Hepatocyte (in vitro differentiated cells): ENCODE measurements at regions not wholly inside any gene's neighbourhood (a gene's known extent, or its start where the extent isn't known, plus 50 kb on each side); places are given as distances from the start of the nearest gene placed in this dataset.

ENCODE experiments used
- DNase-seq: peaks from one replicate; pipeline ENCODE4 v3.0.0-alpha.2; 2016; ENCODE audit warnings: low spot score
- H2AFZ ChIP-seq: fragments of 200-600 bp; sonication (generic); 2 replicates; pipeline ENCODE4 v1.6.0; 2016; ENCODE audit warnings: antibody characterized with exemption, mild to moderate bottlenecking
- H3K27ac ChIP-seq: fragments of 200-600 bp; sonication (generic); 2 replicates; pipeline ENCODE4 v1.5.1; 2016; ENCODE audit warnings: mild to moderate bottlenecking
- H3K27me3 ChIP-seq: fragments of 200-600 bp; sonication (generic); 2 replicates; pipeline ENCODE4 v1.6.1; 2016
- H3K36me3 ChIP-seq: fragments of 200-600 bp; sonication (generic); replicated peaks from 2 replicates; pipeline ENCODE4 v1.5.1; 2016; ENCODE audit warnings: low read depth; ENCODE audit not compliant: insufficient read depth
- H3K4me1 ChIP-seq: fragments of 200-600 bp; sonication (generic); 2 replicates; pipeline ENCODE4 v1.5.1; 2016; ENCODE audit warnings: mild to moderate bottlenecking, moderate library complexity; ENCODE audit not compliant: insufficient read depth
- H3K4me2 ChIP-seq: fragments of 200-600 bp; sonication (generic); 2 replicates; pipeline ENCODE4 v1.6.0; 2016
- H3K4me3 ChIP-seq: fragments of 200-600 bp; sonication (generic); 2 replicates; pipeline ENCODE4 v1.5.1; 2016; ENCODE audit warnings: mild to moderate bottlenecking
- H3K79me2 ChIP-seq: fragments of 200-600 bp; sonication (generic); 2 replicates; pipeline ENCODE4 v1.6.0; 2017; ENCODE audit warnings: mild to moderate bottlenecking
- H3K9me2 ChIP-seq: fragments of 200-600 bp; sonication (generic); replicated peaks from 2 replicates; pipeline ENCODE4 v1.6.0; 2017; ENCODE audit warnings: mild to moderate bottlenecking; ENCODE audit not compliant: insufficient read depth
- H3K9me3 ChIP-seq: fragments of 200-600 bp; sonication (generic); 2 replicates; pipeline ENCODE4 v1.5.1; 2016; ENCODE audit warnings: low read depth, mild to moderate bottlenecking
- H4K20me1 ChIP-seq: fragments of 200-600 bp; sonication (generic); 2 replicates; pipeline ENCODE4 v1.6.0; 2016; ENCODE audit warnings: mild to moderate bottlenecking; ENCODE audit not compliant: insufficient read depth, poor library complexity, severe bottlenecking
- EZH2 ChIP-seq: fragments of 200-600 bp; sonication (generic); IDR thresholded peaks from 2 replicates; pipeline ENCODE4 v1.6.1; 2016; ENCODE audit warnings: antibody characterized with exemption, mild to moderate bottlenecking, borderline replicate concordance
- EZH2phosphoT487 ChIP-seq: fragments of 200-600 bp; sonication (generic); IDR thresholded peaks from one replicate; pipeline ENCODE4 v1.6.1; 2018; ENCODE audit warnings: antibody characterized with exemption, mild to moderate bottlenecking, low read depth, moderate library complexity; ENCODE audit not compliant: unreplicated experiment, severe bottlenecking
- WGBS: methylation state at CpG from one replicate; pipeline ENCODE4 v1.1.6; 2016; ENCODE audit warnings: low lambda C conversion rate; ENCODE audit errors: missing lambda C conversion rate; 5-methylcytosine and 5-hydroxymethylcytosine counted together
- TF ChIP-seq, protein P1 (sequence below): fragments of 200-600 bp; sonication (generic); IDR thresholded peaks from 2 replicates; pipeline ENCODE4 v1.5.1; 2016; ENCODE audit warnings: antibody characterized with exemption, mild to moderate bottlenecking; ENCODE audit not compliant: poor library complexity

- Histone ChIP-seq H3K4me3 (no peak overlapping the region), H3K79me2 (no peaks in the 10 kb centered on the region), H2AFZ (no peak overlapping the region), H4K20me1 (no peaks in the 10 kb centered on the region), H3K9me3 (no peaks in the 10 kb centered on the region), H3K4me1 (peaks cover 7% of the 10 kb centered on the region), H3K9me2 (no peaks in the 10 kb centered on the region), H3K4me2 (no peak overlapping the region), H3K27me3 (peaks cover 9% of the 10 kb centered on the region), H3K36me3 (no peaks in the 10 kb centered on the region), H3K27ac (no peak overlapping the region)
- DNase-seq: no peak
- TF ChIP-seq, protein P1, sequence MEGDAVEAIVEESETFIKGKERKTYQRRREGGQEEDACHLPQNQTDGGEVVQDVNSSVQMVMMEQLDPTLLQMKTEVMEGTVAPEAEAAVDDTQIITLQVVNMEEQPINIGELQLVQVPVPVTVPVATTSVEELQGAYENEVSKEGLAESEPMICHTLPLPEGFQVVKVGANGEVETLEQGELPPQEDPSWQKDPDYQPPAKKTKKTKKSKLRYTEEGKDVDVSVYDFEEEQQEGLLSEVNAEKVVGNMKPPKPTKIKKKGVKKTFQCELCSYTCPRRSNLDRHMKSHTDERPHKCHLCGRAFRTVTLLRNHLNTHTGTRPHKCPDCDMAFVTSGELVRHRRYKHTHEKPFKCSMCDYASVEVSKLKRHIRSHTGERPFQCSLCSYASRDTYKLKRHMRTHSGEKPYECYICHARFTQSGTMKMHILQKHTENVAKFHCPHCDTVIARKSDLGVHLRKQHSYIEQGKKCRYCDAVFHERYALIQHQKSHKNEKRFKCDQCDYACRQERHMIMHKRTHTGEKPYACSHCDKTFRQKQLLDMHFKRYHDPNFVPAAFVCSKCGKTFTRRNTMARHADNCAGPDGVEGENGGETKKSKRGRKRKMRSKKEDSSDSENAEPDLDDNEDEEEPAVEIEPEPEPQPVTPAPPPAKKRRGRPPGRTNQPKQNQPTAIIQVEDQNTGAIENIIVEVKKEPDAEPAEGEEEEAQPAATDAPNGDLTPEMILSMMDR: no peak
- TF ChIP-seq EZH2phosphoT487 (no peak), EZH2 (no peak)
- 79% methylated on average over 17 of the region's 17 CpGs for WGBS
Measured at GRCh38 chr17:77770331-77771105, 188.0 kb upstream of the TNRC6C start.

- Histone ChIP-seq H4K20me1 (no peaks in the 10 kb centered on the region), H3K4me2 (no peak overlapping the region), H3K79me2 (no peaks in the 10 kb centered on the region), H3K9me2 (no peaks in the 10 kb centered on the region), H3K4me1 (peaks cover 7% of the 10 kb centered on the region), H3K27me3 (peaks cover 9% of the 10 kb centered on the region), H3K27ac (no peak overlapping the region), H2AFZ (no peak overlapping the region), H3K9me3 (no peaks in the 10 kb centered on the region), H3K36me3 (no peaks in the 10 kb centered on the region), H3K4me3 (no peak overlapping the region)
- 95% methylated on average over 14 of the region's 14 CpGs for WGBS
- no peak for DNase-seq
- TF ChIP-seq EZH2 (no peak), EZH2phosphoT487 (no peak)
- TF ChIP-seq, protein P1: no peak
Measured at GRCh38 chr17:77771145-77771544, 187.4 kb upstream of the TNRC6C start.

GRCh38 chr17:77771587-77771986 lies 186.9 kb upstream of the TNRC6C start:
- WGBS: 94% methylated on average over 9 of the region's 9 CpGs

More at GRCh38 chr17:77771587-77771986, 186.9 kb upstream of the TNRC6C start:
- peaks cover 7% of the 10 kb centered on the region for H3K4me1 ChIP-seq
- no peaks in the 10 kb centered on the region for H4K20me1 ChIP-seq
- no peak overlapping the region for H3K4me3 ChIP-seq
- H2AFZ ChIP-seq: no peak overlapping the region
- H3K9me3 ChIP-seq: no peaks in the 10 kb centered on the region
- TF ChIP-seq, protein P1: no peak
- TF ChIP-seq EZH2phosphoT487: no peak
- TF ChIP-seq EZH2: no peak
- no peaks in the 10 kb centered on the region for H3K36me3 ChIP-seq
- no peaks in the 10 kb centered on the region for H3K9me2 ChIP-seq
- H3K27ac ChIP-seq: no peak overlapping the region
- no peaks in the 10 kb centered on the region for H3K79me2 ChIP-seq
- DNase-seq: no peak
- peaks cover 9% of the 10 kb centered on the region for H3K27me3 ChIP-seq
- no peak overlapping the region for H3K4me2 ChIP-seq
